NCI-H146 (cell line): ENCODE measurements at regions not wholly inside any gene's neighbourhood (a gene's known extent, or its start where the extent isn't known, plus 50 kb on each side); places are given as distances from the start of the nearest gene placed in this dataset.
"Not testable (repeated sequence)": the region's sequence is repeated elsewhere in the genome, so short reads cannot be mapped to it uniquely, and the experiment has no call there.

Experiments
- DNase-seq: peaks from one replicate; lab custom pipeline; 2025; lab: John Stamatoyannopoulos, UW

- DNase-seq = not testable (repeated sequence)
Observed at GRCh38 chr12:131214936-131215335, 261.2 kb downstream of the ADGRD1 start.

- not testable (repeated sequence) for DNase-seq
Observed at GRCh38 chr12:131216587-131216986, 262.9 kb downstream of the ADGRD1 start.

GRCh38 chr12:131217024-131217586 lies 263.4 kb downstream of the ADGRD1 start:
- no peak for DNase-seq

- DNase-seq = no peak
Observed at GRCh38 chr12:131218026-131218922, 264.6 kb downstream of the ADGRD1 start.

GRCh38 chr12:131218923-131219669 lies 265.4 kb downstream of the ADGRD1 start:
- DNase-seq = no peak

- no peak for DNase-seq
Observed at GRCh38 chr12:131219670-131220330, 266.1 kb downstream of the ADGRD1 start.

GRCh38 chr12:131220331-131220685 lies 266.6 kb downstream of the ADGRD1 start:
- DNase-seq = no peak

- no peak for DNase-seq
Observed at GRCh38 chr12:131221061-131221956, 267.6 kb downstream of the ADGRD1 start.

GRCh38 chr12:131221957-131222328 lies 268.2 kb downstream of the ADGRD1 start:
- DNase-seq = no peak

- no peak for DNase-seq
Observed at GRCh38 chr12:131222329-131223139, 268.8 kb downstream of the ADGRD1 start.

- no peak for DNase-seq
Observed at GRCh38 chr12:131223171-131223761, 269.6 kb downstream of the ADGRD1 start.

GRCh38 chr12:131223791-131224225 lies 270.1 kb downstream of the ADGRD1 start:
- no peak for DNase-seq

- not testable (repeated sequence) for DNase-seq
Observed at GRCh38 chr12:131224226-131225065, 270.7 kb downstream of the ADGRD1 start.

GRCh38 chr12:131225066-131225380 lies 271.3 kb downstream of the ADGRD1 start:
- DNase-seq = not testable (repeated sequence)

GRCh38 chr12:131226345-131227265 lies 272.9 kb downstream of the ADGRD1 start:
- DNase-seq = no peak

GRCh38 chr12:131227641-131228040 lies 273.9 kb downstream of the ADGRD1 start:
- not testable (repeated sequence) for DNase-seq

GRCh38 chr12:131229079-131229425 lies 275.3 kb downstream of the ADGRD1 start:
- not testable (repeated sequence) for DNase-seq
